NCI-H748 (cell line): ENCODE measurements at regions not wholly inside any gene's neighbourhood (a gene's known extent, or its start where the extent isn't known, plus 50 kb on each side); places are given as distances from the start of the nearest gene placed in this dataset.
"Not testable (repeated sequence)": the region's sequence is repeated elsewhere in the genome, so short reads cannot be mapped to it uniquely, and the experiment has no call there.

Source experiments
- DNase-seq: peaks from one replicate; lab custom pipeline; 2025; ENCODE audit not compliant: unreplicated experiment; lab: John Stamatoyannopoulos, UW

GRCh38 chr12:19819231-19819630, 379.9 kb downstream of the AEBP2 start:
- DNase-seq: no peak

DNA sequence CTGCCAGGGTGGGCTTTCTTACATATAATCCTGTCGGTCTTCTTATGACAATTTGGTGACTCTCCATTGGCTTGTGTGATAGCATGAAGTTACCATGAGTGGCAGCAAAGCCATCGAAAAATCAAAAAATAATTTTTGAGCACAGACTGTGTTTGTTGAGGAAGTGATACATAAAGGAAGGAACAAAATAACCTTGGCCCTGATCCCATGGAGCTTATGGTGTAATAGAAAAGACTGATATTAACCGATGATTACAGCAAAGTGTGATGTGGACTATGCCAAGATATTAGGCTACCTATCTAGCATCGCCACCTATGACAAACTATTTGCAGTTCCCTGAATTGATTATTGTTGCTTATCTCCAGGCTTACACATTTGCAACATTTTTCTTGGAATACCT, 383.2 kb downstream of the AEBP2 start:
- no peak for DNase-seq

GRCh38 chr12:19823326-19823725, 384.0 kb downstream of the AEBP2 start:
- not testable (repeated sequence) for DNase-seq

DNA sequence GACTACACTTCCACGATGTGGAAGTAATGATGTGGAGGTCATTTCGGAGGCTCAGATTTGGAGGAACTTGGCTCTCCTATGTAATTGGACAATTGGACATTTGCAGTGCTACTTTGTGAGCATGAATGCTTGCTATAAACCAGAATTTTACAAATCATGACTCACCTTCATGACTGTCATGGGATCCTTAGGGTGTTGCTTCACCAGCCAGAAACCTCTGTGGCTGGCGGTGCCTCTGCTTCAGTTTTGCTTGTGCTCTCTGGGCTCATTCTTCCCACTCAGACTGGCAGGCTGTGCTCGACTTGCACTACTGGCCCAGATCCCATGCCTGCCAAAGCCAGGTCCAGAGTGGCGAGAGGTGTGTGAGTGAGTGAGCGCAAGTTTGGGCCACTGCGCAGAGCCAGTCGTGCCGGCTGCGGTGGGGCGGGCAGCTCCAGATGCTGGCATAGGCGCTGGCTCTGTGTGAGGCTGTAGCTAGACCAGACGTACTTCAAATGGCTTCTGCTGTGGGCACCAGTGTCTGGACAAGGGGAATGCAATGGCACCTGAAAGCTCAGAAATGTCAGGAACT, 387.8 kb downstream of the AEBP2 start:
- DNase-seq: no peak

- DNase-seq: no peak
Measured at GRCh38 chr12:19829100-19829853, 390.0 kb downstream of the AEBP2 start.

DNA sequence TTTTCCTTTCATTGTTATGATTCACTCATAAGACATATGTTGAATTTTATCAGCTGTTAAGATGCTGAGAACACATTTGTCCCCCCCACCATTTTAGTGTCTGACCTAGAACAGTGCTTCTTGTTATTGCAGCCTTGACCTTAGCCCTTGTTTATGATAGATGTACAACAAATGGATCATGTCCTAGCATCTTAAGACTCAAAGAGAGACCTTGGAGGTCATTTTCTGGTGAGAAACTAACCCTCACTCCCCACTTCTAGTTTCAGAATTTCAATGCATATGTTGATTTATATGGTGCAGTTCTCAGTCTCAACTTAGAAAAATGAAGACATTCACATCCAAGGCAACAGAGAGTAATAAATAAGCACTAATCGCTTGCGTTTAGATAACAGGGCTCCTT, 391.2 kb downstream of the AEBP2 start:
- DNase-seq: no peak

DNA sequence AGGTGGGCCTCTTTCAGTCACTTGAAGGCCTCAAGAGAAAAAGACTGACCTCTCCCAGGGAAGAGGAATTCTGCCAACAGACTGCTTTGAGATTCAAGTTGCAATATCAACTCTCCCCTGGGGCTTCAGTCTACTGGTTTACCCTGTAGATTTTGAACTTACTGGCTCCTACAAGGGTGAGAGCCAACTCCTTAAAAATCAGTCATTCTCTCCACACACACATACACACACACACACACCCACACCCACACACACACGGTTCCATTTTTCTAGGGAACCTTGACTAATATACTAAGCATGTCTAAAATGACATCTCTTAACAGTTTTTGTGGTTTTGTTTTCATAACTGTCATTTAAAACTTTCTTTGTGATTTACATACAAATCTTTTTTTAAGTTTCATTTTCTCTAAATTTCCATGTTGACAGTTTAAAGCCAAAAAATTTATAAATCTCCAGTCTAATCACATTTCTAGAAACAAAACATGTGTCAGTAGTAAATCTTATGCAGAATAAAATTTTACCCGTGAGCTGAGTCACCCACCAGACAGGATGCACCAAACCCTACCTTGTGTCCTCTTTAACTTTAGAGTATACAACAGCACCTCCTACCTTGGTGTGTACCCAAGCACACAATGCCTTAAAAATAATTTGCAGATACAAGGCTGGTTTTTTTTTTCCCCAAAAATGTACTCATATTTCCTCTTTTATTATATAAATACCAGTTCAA, 394.6 kb downstream of the AEBP2 start:
- no peak for DNase-seq

GRCh38 chr12:19834592-19834991, 395.3 kb downstream of the AEBP2 start:
- DNase-seq: no peak

DNA sequence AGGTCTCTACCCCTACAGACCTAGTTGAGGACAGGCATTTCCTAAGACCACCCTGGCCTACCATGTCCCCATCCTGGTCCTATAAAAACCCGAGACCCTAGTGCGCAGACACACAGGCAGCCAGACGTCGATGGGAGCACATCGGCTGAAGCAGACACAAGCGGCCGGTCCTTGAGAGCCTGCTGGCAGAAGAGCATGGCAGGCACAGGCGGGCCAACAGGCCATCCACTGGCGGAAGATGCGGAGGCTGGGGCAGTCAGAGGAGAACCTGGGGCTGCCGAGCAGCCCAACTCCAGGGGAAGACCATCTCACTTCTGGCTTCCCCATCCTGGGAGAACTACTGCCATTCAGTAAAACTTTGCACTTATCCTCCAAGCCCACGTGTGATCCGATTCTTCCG, 396.8 kb downstream of the AEBP2 start:
- no peak for DNase-seq

DNA sequence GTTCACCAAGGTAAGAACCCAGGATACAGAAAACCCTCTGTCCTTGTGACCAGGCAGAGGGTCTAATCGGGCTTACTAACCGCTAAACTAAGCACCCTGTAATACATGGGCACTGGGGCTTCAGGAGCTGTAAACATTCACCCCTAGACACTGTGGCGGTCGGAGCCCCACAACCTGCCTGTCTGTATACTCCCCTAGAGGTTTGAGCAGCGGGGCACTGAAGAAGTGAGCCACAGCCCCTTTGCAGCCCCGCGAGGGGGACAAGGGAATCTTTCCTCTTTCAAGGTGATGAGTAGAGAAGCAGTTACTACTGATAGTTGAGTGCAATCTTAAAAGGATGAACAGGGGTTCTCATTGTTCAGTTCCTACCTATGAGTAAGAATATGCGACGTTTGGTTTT, 397.2 kb downstream of the AEBP2 start:
- DNase-seq: no peak

GRCh38 chr12:19837543-19837942, 398.3 kb downstream of the AEBP2 start:
- DNase-seq: no peak

GRCh38 chr12:19841451-19841850, 402.2 kb downstream of the AEBP2 start:
- DNase-seq: no peak

DNA sequence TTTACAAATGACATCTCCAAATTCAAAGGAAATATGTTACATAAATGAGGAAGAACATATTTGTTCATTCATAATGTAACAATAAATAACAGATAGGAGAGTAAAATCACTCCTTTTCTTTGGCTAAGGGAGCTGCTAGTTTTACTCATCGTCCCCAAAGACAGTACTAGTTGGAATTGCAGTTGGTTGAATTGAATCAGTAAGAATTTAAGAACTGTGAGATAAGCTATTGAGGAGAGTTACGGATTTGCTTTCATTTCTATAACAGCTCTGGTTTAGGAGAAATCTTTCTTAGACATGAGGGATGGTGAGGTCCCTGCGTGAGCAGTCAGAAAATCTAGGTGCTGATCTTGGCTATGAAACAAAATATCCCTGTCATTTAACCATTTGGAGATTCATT, 402.8 kb downstream of the AEBP2 start:
- no peak for DNase-seq

DNA sequence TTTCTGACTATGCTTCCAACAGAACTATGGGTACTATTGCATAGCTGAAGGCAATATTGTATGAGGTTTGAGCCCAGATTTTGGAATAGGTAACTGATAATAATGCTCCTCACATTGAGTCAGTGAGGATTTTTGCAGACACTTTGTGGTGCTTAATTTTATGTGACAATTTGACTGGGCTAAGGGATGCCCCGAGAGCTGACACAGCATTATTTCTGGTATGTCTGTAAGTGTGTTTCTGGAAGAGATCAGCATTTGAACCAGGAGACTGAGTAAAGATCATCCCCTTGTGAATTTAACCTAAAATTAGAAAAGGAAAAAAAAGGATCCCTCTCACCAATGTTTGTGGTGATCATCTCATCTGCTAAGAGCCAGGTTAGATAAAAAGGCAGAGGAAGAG, 404.9 kb downstream of the AEBP2 start:
- no peak for DNase-seq

DNA sequence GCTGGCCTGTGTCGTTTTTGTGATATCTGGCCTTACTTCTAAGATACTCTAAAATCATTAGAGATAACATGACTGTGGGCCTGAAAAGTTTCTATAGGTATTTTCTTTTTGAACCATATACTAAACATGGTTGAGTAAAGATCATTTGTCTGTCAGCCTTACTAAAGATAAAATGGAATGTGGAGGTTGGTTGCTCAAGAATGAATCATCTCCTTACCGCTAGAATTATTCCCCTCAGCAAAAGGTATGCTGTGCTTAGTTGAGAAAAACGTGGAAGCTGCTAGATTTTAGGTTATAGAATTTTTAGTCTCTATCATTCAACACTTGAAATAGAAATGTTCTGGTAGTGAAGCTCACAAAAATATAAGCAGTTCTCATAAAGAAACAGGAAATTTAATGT, 407.3 kb downstream of the AEBP2 start:
- no peak for DNase-seq

- DNase-seq: no peak
Measured at GRCh38 chr12:19847294-19848059, 408.2 kb downstream of the AEBP2 start.

- no peak for DNase-seq
Measured at GRCh38 chr12:19848421-19848820, 409.1 kb downstream of the AEBP2 start.

DNA sequence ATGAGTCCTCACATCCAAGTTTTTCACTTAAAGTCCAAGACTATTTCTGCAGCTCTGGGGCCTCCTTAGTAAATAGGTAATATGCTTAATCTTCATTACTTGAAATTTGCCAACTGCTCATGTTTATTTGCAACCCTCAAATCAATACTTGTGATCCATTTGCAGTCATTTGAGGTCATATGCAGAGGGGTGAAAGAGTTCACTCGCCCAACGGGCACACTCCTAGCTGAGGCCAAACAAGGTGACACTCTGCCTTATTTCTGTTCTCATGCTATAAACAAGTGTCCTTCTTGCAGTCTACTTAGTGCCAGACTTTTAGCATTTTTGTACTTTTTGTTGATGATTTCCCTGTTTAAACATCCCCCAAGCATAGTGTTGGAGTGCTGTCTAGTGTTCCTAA, 409.9 kb downstream of the AEBP2 start:
- DNase-seq: no peak

- DNase-seq: peak; percentile 32
Measured at GRCh38 chr12:19850346-19851065, 411.2 kb downstream of the AEBP2 start.

DNA sequence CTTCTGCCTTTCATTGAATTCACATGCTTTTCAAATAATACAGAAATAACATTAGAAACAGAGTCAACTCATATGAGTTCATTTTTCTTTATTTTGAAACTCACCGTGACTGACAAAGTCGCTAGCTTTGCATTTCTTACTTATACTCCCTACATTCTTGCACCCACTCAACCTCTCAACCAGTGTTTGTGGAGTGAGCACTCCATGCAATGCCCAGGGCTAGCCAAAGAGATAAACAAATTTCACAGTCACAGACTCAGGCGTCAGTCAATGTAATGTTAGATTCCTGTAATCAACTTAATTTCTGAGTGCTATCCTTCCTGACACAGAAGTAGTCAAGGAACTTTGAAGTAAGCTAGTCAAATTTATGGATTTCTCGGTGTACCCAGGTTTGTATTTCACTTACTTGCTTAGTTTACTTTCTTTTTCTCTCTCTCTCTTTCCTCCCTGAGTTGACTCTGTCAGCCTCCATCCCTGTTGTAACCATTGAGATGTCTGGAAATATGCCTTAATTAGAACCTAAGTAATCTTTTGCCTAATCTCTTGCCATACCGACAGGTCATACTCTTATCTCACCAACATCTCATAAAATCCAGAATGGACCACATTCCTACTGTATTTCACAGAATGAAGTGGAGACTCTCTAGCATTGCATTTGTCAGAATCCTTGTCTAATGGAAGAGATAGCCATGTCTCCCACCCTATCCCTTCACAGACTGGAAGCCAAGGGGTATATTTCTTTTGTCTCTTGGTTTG, 413.0 kb downstream of the AEBP2 start:
- no peak for DNase-seq
